ENCODE measurements at regions not wholly inside any gene's neighbourhood (a gene's known extent, or its start where the extent isn't known, plus 50 kb on each side); places are given as distances from the start of the nearest gene placed in this dataset.

DNA sequence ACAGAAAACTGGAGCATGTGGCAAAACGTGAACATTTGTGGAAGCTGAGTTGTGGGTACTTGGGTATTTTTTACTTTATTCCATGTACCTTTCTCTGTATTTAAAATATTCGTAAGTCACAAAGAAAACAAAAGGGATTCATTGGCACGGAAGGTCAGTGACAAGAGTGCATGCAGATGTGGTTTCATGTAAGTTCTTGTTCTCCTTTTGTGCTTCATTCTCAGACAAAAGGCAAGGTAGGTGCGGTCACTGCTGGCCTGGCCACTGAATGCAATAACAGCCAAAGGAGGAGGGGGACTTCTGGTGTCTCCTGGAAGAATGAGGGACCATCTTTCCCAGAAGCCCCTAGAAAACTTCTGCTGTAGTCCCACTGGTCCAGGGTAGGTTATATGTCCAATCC lies 200.0 kb upstream of the TOPAZ1 start:
- H3K27ac ChIP-seq, result no peak overlapping the region
- no peak overlapping the region for H3K4me3 ChIP-seq
- peaks cover 0 to 11% (median 0%) of the 10 kb centered on the region in 3 donors for H3K27me3 ChIP-seq
- 62 to 89% (median 68%) methylated on average over 4 of the region's 4 CpGs for WGBS, 5 donors
- no peaks in the 10 kb centered on the region for H3K9me3 ChIP-seq
- intact Hi-C loops (cut with DNase I; ENCODE audit: low total_unique reads), result no loop called here
- DNase-seq, result no peak
- TF ChIP-seq EP300 (IDR thresholded peaks at IDR 0.05) (no peak), POLR2A (IDR thresholded peaks at IDR 0.05) (no peak), POLR2AphosphoS5 (IDR thresholded peaks at IDR 0.05) (no peak)
- TF ChIP-seq, protein P1, sequence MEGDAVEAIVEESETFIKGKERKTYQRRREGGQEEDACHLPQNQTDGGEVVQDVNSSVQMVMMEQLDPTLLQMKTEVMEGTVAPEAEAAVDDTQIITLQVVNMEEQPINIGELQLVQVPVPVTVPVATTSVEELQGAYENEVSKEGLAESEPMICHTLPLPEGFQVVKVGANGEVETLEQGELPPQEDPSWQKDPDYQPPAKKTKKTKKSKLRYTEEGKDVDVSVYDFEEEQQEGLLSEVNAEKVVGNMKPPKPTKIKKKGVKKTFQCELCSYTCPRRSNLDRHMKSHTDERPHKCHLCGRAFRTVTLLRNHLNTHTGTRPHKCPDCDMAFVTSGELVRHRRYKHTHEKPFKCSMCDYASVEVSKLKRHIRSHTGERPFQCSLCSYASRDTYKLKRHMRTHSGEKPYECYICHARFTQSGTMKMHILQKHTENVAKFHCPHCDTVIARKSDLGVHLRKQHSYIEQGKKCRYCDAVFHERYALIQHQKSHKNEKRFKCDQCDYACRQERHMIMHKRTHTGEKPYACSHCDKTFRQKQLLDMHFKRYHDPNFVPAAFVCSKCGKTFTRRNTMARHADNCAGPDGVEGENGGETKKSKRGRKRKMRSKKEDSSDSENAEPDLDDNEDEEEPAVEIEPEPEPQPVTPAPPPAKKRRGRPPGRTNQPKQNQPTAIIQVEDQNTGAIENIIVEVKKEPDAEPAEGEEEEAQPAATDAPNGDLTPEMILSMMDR (IDR thresholded peaks at IDR 0.05), result no peak
- H3K4me1 ChIP-seq, result no peaks in the 10 kb centered on the region
- H3K36me3 ChIP-seq, result no peaks in the 10 kb centered on the region

DNA sequence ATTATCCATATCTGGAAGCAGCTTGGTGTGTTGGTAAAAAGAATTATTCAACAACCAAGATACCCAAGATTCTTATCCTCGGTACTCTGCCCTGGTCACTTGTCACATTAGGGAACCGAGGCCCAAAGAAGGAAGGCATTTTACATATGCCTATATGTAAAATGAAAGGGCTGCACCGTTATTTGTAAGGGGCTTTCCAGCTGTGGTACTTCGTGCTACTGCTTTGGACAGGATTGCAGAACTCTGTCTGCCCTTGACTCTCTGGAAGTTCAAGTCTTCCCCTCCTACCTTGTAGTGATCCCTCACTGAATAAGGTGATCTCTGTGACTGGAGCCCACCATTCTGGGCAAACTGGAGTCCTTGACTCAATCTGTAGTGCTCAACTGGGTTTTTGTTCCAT lies 198.9 kb upstream of the TOPAZ1 start:
- TF ChIP-seq POLR2AphosphoS5 (IDR thresholded peaks at IDR 0.05) (no peak), EP300 (IDR thresholded peaks at IDR 0.05) (no peak), POLR2A (IDR thresholded peaks at IDR 0.05) (no peak)
- TF ChIP-seq, protein P1 (IDR thresholded peaks at IDR 0.05), result no peak
- H3K36me3 ChIP-seq, result no peaks in the 10 kb centered on the region
- H3K4me1 ChIP-seq, result no peaks in the 10 kb centered on the region
- intact Hi-C loops (cut with DNase I; ENCODE audit: low total_unique reads), result no loop called here
- H3K4me3 ChIP-seq, result no peak overlapping the region
- no peaks in the 10 kb centered on the region for H3K9me3 ChIP-seq
- H3K27me3 ChIP-seq, result peaks cover 0 to 1% (median 0%) of the 10 kb centered on the region in 3 donors
- no peak for DNase-seq
- H3K27ac ChIP-seq, result no peak overlapping the region
- 70 to 84% (median 77%) methylated on average over 4 of the region's 4 CpGs for WGBS, 5 donors

DNA sequence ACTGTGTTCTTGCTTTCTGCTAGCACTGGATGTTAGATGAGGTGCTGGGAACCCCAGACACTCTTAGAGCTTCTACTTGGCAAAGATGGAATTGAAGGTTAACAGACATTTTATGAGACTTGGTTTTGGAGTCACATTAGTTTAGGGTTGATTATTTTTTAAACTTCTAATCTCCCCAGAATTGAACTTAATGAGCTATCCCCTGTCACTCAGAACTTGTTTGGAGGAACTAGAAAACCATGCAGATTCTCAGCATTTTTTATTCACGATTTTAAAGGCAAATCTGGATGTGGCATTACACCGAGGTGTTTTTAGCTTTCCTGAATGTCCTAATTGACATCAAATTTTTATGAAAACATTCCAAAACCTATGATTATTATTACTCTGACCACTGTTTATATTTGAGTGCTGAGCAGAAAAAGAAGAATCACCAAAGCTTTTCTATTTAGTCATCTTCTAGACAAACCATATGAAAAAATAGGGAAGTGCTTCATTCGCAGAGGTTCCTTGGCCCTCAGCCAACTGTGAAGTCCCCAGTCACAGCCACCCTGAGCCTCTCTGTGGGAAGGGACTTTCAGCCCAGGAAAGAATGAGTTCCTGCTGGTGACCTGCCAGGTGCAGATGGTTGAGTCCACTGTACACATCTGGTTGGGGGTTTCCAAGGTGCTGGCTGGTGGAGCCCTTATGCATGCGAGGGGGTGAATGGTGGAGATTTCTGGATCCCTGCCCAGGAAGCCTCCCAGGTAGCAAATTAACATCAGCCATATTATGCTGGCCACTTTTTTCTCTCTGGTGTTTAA lies 196.0 kb upstream of the TOPAZ1 start:
- no peak overlapping the region for H3K4me3 ChIP-seq
- H3K4me1 ChIP-seq, result no peaks in the 10 kb centered on the region
- DNase-seq, result peak; percentile 50 to 66
- no peaks in the 10 kb centered on the region for H3K27me3 ChIP-seq
- intact Hi-C loops (cut with DNase I; ENCODE audit: low total_unique reads), result no loop called here
- no peaks in the 10 kb centered on the region for H3K36me3 ChIP-seq
- TF ChIP-seq EP300 (IDR thresholded peaks at IDR 0.05) (no peak), POLR2AphosphoS5 (IDR thresholded peaks at IDR 0.05) (no peak), POLR2A (IDR thresholded peaks at IDR 0.05) (no peak)
- TF ChIP-seq, protein P1 (IDR thresholded peaks at IDR 0.05), result no peak
- no peaks in the 10 kb centered on the region for H3K9me3 ChIP-seq
- H3K27ac ChIP-seq, result no peak overlapping the region
- 33 to 40% (median 37%) methylated on average over 4 of the region's 4 CpGs for WGBS, 5 donors

DNA sequence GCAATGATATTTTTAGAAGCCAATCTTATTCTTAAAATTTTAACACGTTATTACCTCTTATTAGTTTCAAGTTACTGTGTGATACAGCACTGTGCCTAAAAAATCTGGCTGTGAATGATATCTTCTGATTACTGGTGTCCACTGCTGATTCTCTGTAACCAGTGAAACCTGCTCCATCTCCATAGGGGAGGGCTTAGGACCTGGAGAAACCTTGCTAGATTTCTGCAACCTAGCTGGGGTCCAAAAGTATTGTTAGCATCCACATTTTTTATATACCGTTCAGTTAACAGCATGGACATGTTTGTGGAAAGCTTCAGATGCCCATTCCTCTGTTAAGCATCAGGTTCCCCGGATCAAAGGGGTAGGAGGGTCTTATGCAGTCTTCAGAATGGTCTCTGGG lies 193.9 kb upstream of the TOPAZ1 start:
- Histone ChIP-seq H3K4me3 (no peak overlapping the region), H3K27ac (no peak overlapping the region), H3K36me3 (no peaks in the 10 kb centered on the region), H3K27me3 (peaks cover 0 to 8% (median 5%) of the 10 kb centered on the region in 3 donors), H3K4me1 (no peaks in the 10 kb centered on the region), H3K9me3 (no peaks in the 10 kb centered on the region)
- WGBS, 5 donors, result 40 to 61% (median 56%) methylated on average over 3 of the region's 3 CpGs
- intact Hi-C loops (cut with DNase I; ENCODE audit: low total_unique reads), result no loop called here
- no peak for DNase-seq
- no peak for TF ChIP-seq POLR2AphosphoS5 (IDR thresholded peaks at IDR 0.05)
- TF ChIP-seq, protein P1 (IDR thresholded peaks at IDR 0.05), result no peak
- no peak for TF ChIP-seq EP300 (IDR thresholded peaks at IDR 0.05)
- no peak for TF ChIP-seq POLR2A (IDR thresholded peaks at IDR 0.05)

All from stomach (tissue), 8 donors.